ES-I3 (cell line): ENCODE measurements at regions not wholly inside any gene's neighbourhood (a gene's known extent, or its start where the extent isn't known, plus 50 kb on each side); places are given as distances from the start of the nearest gene placed in this dataset.

Source experiments
- H3K36me3 ChIP-seq: 2 replicates; pipeline ENCODE4 v1.6.1; 2013; ENCODE audit warnings: mild to moderate bottlenecking, low read length, control low read depth, moderate library complexity; ENCODE audit not compliant: insufficient read depth
- H3K4me1 ChIP-seq: 2 replicates; pipeline ENCODE4 v1.6.1; 2013; ENCODE audit warnings: mild to moderate bottlenecking, control low read depth, low read length; ENCODE audit not compliant: insufficient read depth
- H3K9ac ChIP-seq: 2 replicates; pipeline ENCODE4 v1.6.1; 2013; ENCODE audit warnings: low read depth, mild to moderate bottlenecking, low read length, moderate library complexity
- H3K9me3 ChIP-seq: 2 replicates; pipeline ENCODE4 v1.6.1; 2013; ENCODE audit warnings: mild to moderate bottlenecking, low read length, moderate library complexity; ENCODE audit not compliant: control insufficient read depth, insufficient read depth

GRCh38 chr17:12254460-12254859 lies 233.8 kb downstream of the MAP2K4 start:
- Histone ChIP-seq H3K36me3 (no peaks in the 10 kb centered on the region), H3K4me1 (no peaks in the 10 kb centered on the region; the same call in 1 of the 2 replicates), H3K9me3 (no peaks in the 10 kb centered on the region), H3K9ac (no peak overlapping the region)

- Histone ChIP-seq H3K4me1 (no peaks in the 10 kb centered on the region), H3K9me3 (no peaks in the 10 kb centered on the region), H3K36me3 (no peaks in the 10 kb centered on the region), H3K9ac (no peak overlapping the region)
Measured at GRCh38 chr17:12256380-12256995, 235.8 kb downstream of the MAP2K4 start.

GRCh38 chr17:12257176-12257575 lies 236.5 kb downstream of the MAP2K4 start:
- Histone ChIP-seq H3K9me3 (no peaks in the 10 kb centered on the region), H3K4me1 (no peaks in the 10 kb centered on the region), H3K9ac (no peak overlapping the region), H3K36me3 (no peaks in the 10 kb centered on the region)

GRCh38 chr17:12261354-12261753 lies 240.7 kb downstream of the MAP2K4 start:
- Histone ChIP-seq H3K9me3 (no peaks in the 10 kb centered on the region), H3K9ac (no peak overlapping the region), H3K36me3 (no peaks in the 10 kb centered on the region), H3K4me1 (no peaks in the 10 kb centered on the region)

- H3K9me3 ChIP-seq: no peaks in the 10 kb centered on the region
- H3K36me3 ChIP-seq: no peaks in the 10 kb centered on the region
- H3K4me1 ChIP-seq: no peaks in the 10 kb centered on the region
- no peak overlapping the region for H3K9ac ChIP-seq
Measured at GRCh38 chr17:12269751-12270150, 249.1 kb downstream of the MAP2K4 start.

- Histone ChIP-seq H3K4me1 (no peaks in the 10 kb centered on the region), H3K9me3 (peaks cover 2% of the 10 kb centered on the region; the same call in 1 of the 2 replicates), H3K9ac (no peak overlapping the region), H3K36me3 (no peaks in the 10 kb centered on the region)
Measured at GRCh38 chr17:12277827-12278226, 257.1 kb downstream of the MAP2K4 start.

GRCh38 chr17:12282056-12282455 lies 261.4 kb downstream of the MAP2K4 start:
- no peaks in the 10 kb centered on the region for H3K4me1 ChIP-seq
- no peak overlapping the region for H3K9ac ChIP-seq
- no peaks in the 10 kb centered on the region for H3K36me3 ChIP-seq
- peaks cover 2% of the 10 kb centered on the region; the same call in 1 of the 2 replicates for H3K9me3 ChIP-seq

- Histone ChIP-seq H3K9me3 (no peaks in the 10 kb centered on the region), H3K4me1 (no peaks in the 10 kb centered on the region), H3K9ac (no peak overlapping the region), H3K36me3 (no peaks in the 10 kb centered on the region)
Measured at GRCh38 chr17:12287953-12288352, 267.3 kb downstream of the MAP2K4 start.

GRCh38 chr17:12290207-12290606 lies 269.5 kb downstream of the MAP2K4 start:
- Histone ChIP-seq H3K4me1 (no peaks in the 10 kb centered on the region), H3K9me3 (no peaks in the 10 kb centered on the region), H3K36me3 (no peaks in the 10 kb centered on the region), H3K9ac (no peak overlapping the region)

- peaks cover 6% of the 10 kb centered on the region for H3K4me1 ChIP-seq
- no peak overlapping the region for H3K9ac ChIP-seq
- no peaks in the 10 kb centered on the region for H3K36me3 ChIP-seq
- no peaks in the 10 kb centered on the region for H3K9me3 ChIP-seq
Measured at GRCh38 chr17:12296209-12296625, 275.5 kb downstream of the MAP2K4 start.

GRCh38 chr17:12301551-12301950 lies 280.9 kb downstream of the MAP2K4 start:
- Histone ChIP-seq H3K9me3 (no peaks in the 10 kb centered on the region), H3K9ac (no peak overlapping the region), H3K36me3 (no peaks in the 10 kb centered on the region), H3K4me1 (peaks cover 4% of the 10 kb centered on the region)

- Histone ChIP-seq H3K36me3 (no peaks in the 10 kb centered on the region), H3K9ac (no peak overlapping the region), H3K9me3 (no peaks in the 10 kb centered on the region), H3K4me1 (no peaks in the 10 kb centered on the region)
Measured at GRCh38 chr17:12302711-12303110, 282.0 kb downstream of the MAP2K4 start.

GRCh38 chr17:12310811-12311210 lies 290.1 kb downstream of the MAP2K4 start:
- H3K9me3 ChIP-seq: 0 out of 2 replicates have a peak, but pooled peaks cover 3% of the 10 kb centered on the region
- no peak overlapping the region for H3K9ac ChIP-seq
- H3K4me1 ChIP-seq: no peaks in the 10 kb centered on the region
- no peaks in the 10 kb centered on the region for H3K36me3 ChIP-seq

GRCh38 chr17:12312692-12313091 lies 292.0 kb downstream of the MAP2K4 start:
- Histone ChIP-seq H3K9ac (no peak overlapping the region), H3K4me1 (no peaks in the 10 kb centered on the region), H3K36me3 (no peaks in the 10 kb centered on the region), H3K9me3 (0 out of 2 replicates have a peak, but pooled peaks cover 3% of the 10 kb centered on the region)

- Histone ChIP-seq H3K36me3 (no peaks in the 10 kb centered on the region), H3K9ac (no peak overlapping the region), H3K4me1 (no peaks in the 10 kb centered on the region), H3K9me3 (0 out of 2 replicates have a peak, but pooled peaks cover 3% of the 10 kb centered on the region)
Measured at GRCh38 chr17:12313786-12314185, 293.1 kb downstream of the MAP2K4 start.
